IMR-90 (cell line): ENCODE measurements at regions not wholly inside any gene's neighbourhood (a gene's known extent, or its start where the extent isn't known, plus 50 kb on each side); places are given as distances from the start of the nearest gene placed in this dataset.

Experiments
- ATAC-seq: fragments of 200-7000 bp; cut with Tn5 transposase; 2 replicates; pipeline ENCODE4 v1.9.1; 2020; ENCODE audit warnings: low read depth, mild to moderate bottlenecking, moderate library complexity
- BruUV-seq: library from RNA; stranded (reverse); fragments of 400-500 nt; replicated peaks from 2 replicates; lab custom pipeline; 2021; lab: Mats Ljungman, UMichigan
- CTCF ChIA-PET: fragments of 300-600 bp; formaldehyde crosslinking; extraction: SDS; loops from one replicate; lab custom pipeline; 2021; ENCODE audit warnings: antibody characterized with exemption; lab: Yijun Ruan, JAX
- POLR2A ChIA-PET: fragments of 300-600 bp; sonication (Branson Sonifier 250); formaldehyde crosslinking; loops from one replicate; lab custom pipeline; 2022; ENCODE audit warnings: antibody characterized with exemption; ENCODE audit not compliant: unreplicated experiment; lab: Charles Lee
- DNase-seq: peaks from one replicate; pipeline ENCODE4 v3.0.0; 2013
- H2AFZ ChIP-seq: replicated peaks from 2 replicates; pipeline ENCODE3; 2013; ENCODE audit warnings: low read length, mild to moderate bottlenecking; ENCODE audit not compliant: poor library complexity
- H2AK5ac ChIP-seq: 2 replicates; pipeline ENCODE4 v1.6.1; 2013; ENCODE audit warnings: low read depth, low read length, inconsistent platforms
- H2AK9ac ChIP-seq: replicated peaks from 2 replicates; pipeline ENCODE3; 2013; ENCODE audit warnings: mild to moderate bottlenecking, low read depth, low read length, moderate library complexity; ENCODE audit not compliant: poor library complexity
- H2BK120ac ChIP-seq: 2 replicates; pipeline ENCODE4 v1.6.1; 2013; ENCODE audit warnings: low read depth, low read length, inconsistent platforms
- H2BK15ac ChIP-seq: 3 replicates; pipeline ENCODE4 v1.6.1; 2013; ENCODE audit warnings: low read depth, low read length, inconsistent platforms
- H2BK20ac ChIP-seq: 2 replicates; pipeline ENCODE4 v1.6.1; 2013; ENCODE audit warnings: low read depth, mild to moderate bottlenecking, inconsistent platforms, low read length, moderate library complexity
- H2BK5ac ChIP-seq: 2 replicates; pipeline ENCODE4 v1.6.1; 2013; ENCODE audit warnings: mild to moderate bottlenecking, low read depth, low read length, inconsistent platforms; ENCODE audit not compliant: poor library complexity, severe bottlenecking
- H3K14ac ChIP-seq: replicated peaks from 2 replicates; pipeline ENCODE4 v1.6.1; 2013; ENCODE audit warnings: low read depth, low read length, inconsistent platforms
- H3K18ac ChIP-seq: 2 replicates; pipeline ENCODE4 v1.6.1; 2013; ENCODE audit warnings: low read depth, low read length, control low read depth
- H3K23ac ChIP-seq: 2 replicates; pipeline ENCODE4 v1.6.1; 2013; ENCODE audit warnings: low read depth, low read length, inconsistent platforms
- H3K27ac ChIP-seq: 2 replicates; pipeline ENCODE4 v1.5.1; 2013; ENCODE audit warnings: mild to moderate bottlenecking, control low read depth, low read length; ENCODE audit not compliant: insufficient read depth
- H3K27me3 ChIP-seq: 2 replicates; pipeline ENCODE4 v1.6.1; 2013; ENCODE audit warnings: low read length; ENCODE audit not compliant: control insufficient read depth, insufficient read depth
- H3K36me3 ChIP-seq: 2 replicates; pipeline ENCODE4 v1.6.1; 2013; ENCODE audit warnings: low read length, mixed read lengths; ENCODE audit not compliant: control insufficient read depth, insufficient read depth
- H3K4ac ChIP-seq: 2 replicates; pipeline ENCODE4 v1.6.1; 2013; ENCODE audit warnings: low read depth, low read length, inconsistent platforms
- H3K4me1 ChIP-seq: 2 replicates; pipeline ENCODE4 v1.6.1; 2013; ENCODE audit warnings: low read length, mixed read lengths; ENCODE audit not compliant: control insufficient read depth, insufficient read depth
- H3K4me2 ChIP-seq: 2 replicates; pipeline ENCODE4 v1.6.1; 2013; ENCODE audit warnings: low read depth, mild to moderate bottlenecking, control low read depth, low read length, moderate library complexity
- H3K4me3 ChIP-seq: 2 replicates; pipeline ENCODE4 v1.5.1; 2013; ENCODE audit warnings: low read depth, mild to moderate bottlenecking, control low read depth, low read length, moderate library complexity; ENCODE audit not compliant: insufficient read depth
- H3K56ac ChIP-seq: 2 replicates; pipeline ENCODE4 v1.6.1; 2013; ENCODE audit warnings: low read length, inconsistent platforms; ENCODE audit not compliant: insufficient read depth; ENCODE audit errors: extremely low read depth
- H3K79me1 ChIP-seq, 2 experiments: 2 replicates each; pipeline ENCODE4 v1.6.1; 2013; ENCODE audit warnings: low read length in 2 of 2, inconsistent platforms in 1 of 2, low read depth in 1 of 2
- H3K9ac ChIP-seq: 2 replicates; pipeline ENCODE4 v1.6.1; 2013; ENCODE audit warnings: low read depth, low read length, control low read depth
- H3K9me1 ChIP-seq: 2 replicates; pipeline ENCODE4 v1.6.1; 2013; ENCODE audit warnings: low read length, inconsistent platforms; ENCODE audit not compliant: insufficient read depth
- H3K9me3 ChIP-seq: 2 replicates; pipeline ENCODE4 v1.6.1; 2013; ENCODE audit warnings: low read length; ENCODE audit not compliant: control insufficient read depth, insufficient read depth
- H4K20me1 ChIP-seq: 2 replicates; pipeline ENCODE4 v1.6.1; 2013; ENCODE audit warnings: low read length, inconsistent platforms; ENCODE audit not compliant: insufficient read depth
- H4K5ac ChIP-seq: 2 replicates; pipeline ENCODE4 v1.6.1; 2013; ENCODE audit warnings: mild to moderate bottlenecking, low read depth, low read length, control low read depth
- H4K8ac ChIP-seq, 2 experiments: 2 replicates each; pipeline ENCODE4 v1.6.1; 2013; ENCODE audit warnings: low read depth in 2 of 2, low read length in 2 of 2, control low read depth in 1 of 2, inconsistent platforms in 1 of 2
- H4K91ac ChIP-seq: 2 replicates; pipeline ENCODE4 v1.6.1; 2013; ENCODE audit warnings: low read depth, low read length, inconsistent platforms; ENCODE audit not compliant: insufficient read depth
- BHLHE40 ChIP-seq: fragments of 150-350 bp; IDR thresholded peaks from 2 replicates; pipeline ENCODE4 v1.6.1; 2016; ENCODE audit warnings: mild to moderate bottlenecking, low read depth, low read length
- CEBPB ChIP-seq: IDR thresholded peaks from 2 replicates; pipeline ENCODE4 v1.6.1; 2012; ENCODE audit warnings: low read depth, low read length, improper control_type of control experiment
- CHD1 ChIP-seq: IDR thresholded peaks from 2 replicates; pipeline ENCODE4 v1.6.1; 2012; ENCODE audit warnings: low read depth, low read length, improper control_type of control experiment
- FOS ChIP-seq: fragments of 150-350 bp; IDR thresholded peaks from 2 replicates; pipeline ENCODE4 v1.6.1; 2016; ENCODE audit warnings: low read depth, low read length
- MAFK ChIP-seq: IDR thresholded peaks from 2 replicates; pipeline ENCODE4 v1.6.1; 2012; ENCODE audit warnings: low read depth, low read length, improper control_type of control experiment
- MAZ ChIP-seq: IDR thresholded peaks from 2 replicates; pipeline ENCODE4 v1.6.1; 2012; ENCODE audit warnings: low read depth, mild to moderate bottlenecking, low read length, improper control_type of control experiment, moderate library complexity, borderline replicate concordance
- MXI1 ChIP-seq: IDR thresholded peaks from 2 replicates; pipeline ENCODE4 v1.6.1; 2012; ENCODE audit warnings: low read depth, mild to moderate bottlenecking, low read length, moderate library complexity, borderline replicate concordance
- NFE2L2 ChIP-seq: fragments of 150-350 bp; IDR thresholded peaks from 2 replicates; pipeline ENCODE4 v1.6.1; 2016; ENCODE audit warnings: low read depth, mild to moderate bottlenecking, low read length
- POLR2A ChIP-seq: IDR thresholded peaks from 2 replicates; pipeline ENCODE4 v1.6.1; 2012; ENCODE audit warnings: mild to moderate bottlenecking, low read depth, low read length
- RAD21 ChIP-seq: IDR thresholded peaks from 2 replicates; pipeline ENCODE4 v1.6.1; 2012; ENCODE audit warnings: low read length, improper control_type of control experiment
- RCOR1 ChIP-seq: IDR thresholded peaks from 2 replicates; pipeline ENCODE4 v1.6.1; 2012; ENCODE audit warnings: mild to moderate bottlenecking, low read length, improper control_type of control experiment; ENCODE audit not compliant: insufficient replicate concordance
- RFX5 ChIP-seq: IDR thresholded peaks from 2 replicates; pipeline ENCODE4 v1.8.0; 2012; ENCODE audit warnings: low read depth, mild to moderate bottlenecking, low read length, moderate library complexity
- SMC3 ChIP-seq: fragments of 150-350 bp; IDR thresholded peaks from 2 replicates; pipeline ENCODE4 v1.6.1; 2016; ENCODE audit warnings: low read depth, mild to moderate bottlenecking, antibody characterized with exemption, low read length, moderate library complexity
- WGBS, 2 experiments: methylation state at CpG; one replicate each; pipeline versions ENCODE4 v1.1.5 to v1.1.7; 2013; ENCODE audit warnings: missing lambda C conversion rate in 2 of 2; ENCODE audit not compliant: insufficient read length in 1 of 2; ENCODE audit errors: extremely low coverage in 2 of 2; 5-methylcytosine and 5-hydroxymethylcytosine counted together
- dilution Hi-C: fragments of 300-500 bp; cut with HindIII; formaldehyde crosslinking; loops from one replicate; pipeline ENCODE4 v1.14.3; 2018; ENCODE audit warnings: low sequenced_read_pairs; ENCODE audit not compliant: unreplicated experiment
- in situ Hi-C: fragments of 300-500 bp; cut with MboI; formaldehyde crosslinking; loops from 3 replicates; pipeline ENCODE4 v1.14.3; 2019; ENCODE audit warnings: low sequenced_read_pairs, inconsistent platforms, mixed read lengths
- intact Hi-C: fragments of 100-400 bp; cut with micrococcal nuclease; formaldehyde crosslinking; loops from 2 replicates; pipeline ENCODE4 v1.10.0; 2022
- TF ChIP-seq, protein P1 (sequence below): fragments of 150-350 bp; IDR thresholded peaks from 2 replicates; pipeline ENCODE4 v1.6.1; 2016; ENCODE audit warnings: low read depth, mild to moderate bottlenecking, low read length, moderate library complexity, borderline replicate concordance
- TF ChIP-seq, protein P2 (sequence below): conservative IDR thresholded peaks from 2 replicates; pipeline ENCODE4 v1.5.1; 2012; ENCODE audit warnings: mild to moderate bottlenecking, low read depth, low read length, improper control_type of control experiment
- TF ChIP-seq, protein P3 (sequence below): fragments of 150-350 bp; IDR thresholded peaks from 2 replicates; pipeline ENCODE4 v1.6.1; 2017; ENCODE audit warnings: mild to moderate bottlenecking, antibody characterized with exemption, low read length, low read depth

DNA sequence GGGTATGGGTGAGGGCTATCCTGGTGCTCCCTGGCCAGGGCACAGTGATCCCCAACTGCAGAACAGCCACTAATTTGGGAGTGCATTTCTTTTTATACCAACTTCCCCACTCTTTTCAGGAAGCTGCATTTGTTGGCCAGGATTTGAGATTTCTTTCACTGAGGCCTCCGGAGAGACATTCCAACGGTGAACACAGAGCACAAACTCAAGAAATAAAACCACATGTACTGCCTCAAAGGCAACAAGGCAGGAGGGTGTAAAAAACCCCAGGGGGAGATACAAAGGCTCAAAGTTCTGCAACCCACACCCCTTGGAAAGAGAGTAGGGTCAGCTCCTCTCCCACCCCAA lies 65.3 kb downstream of the CPN2 start:
- H4K8ac ChIP-seq: no peak overlapping the region
- in situ Hi-C loops: no loop called here
- peak overlapping the region; percentile 15 for H2BK5ac ChIP-seq
- H3K4me2 ChIP-seq: no peak overlapping the region
- ChIA-PET CTCF (no interaction called here), POLR2A (no interaction called here)
- H2BK15ac ChIP-seq: no peak overlapping the region
- H4K20me1 ChIP-seq: no peaks in the 10 kb centered on the region
- no peak overlapping the region for H2AK5ac ChIP-seq
- no TSS peak for BruUV-seq
- dilution Hi-C loops: no loop called here
- H3K14ac ChIP-seq: no peak overlapping the region
- H3K56ac ChIP-seq: no peak overlapping the region
- no peaks in the 10 kb centered on the region for H3K9me3 ChIP-seq
- H3K18ac ChIP-seq: no peak overlapping the region
- no peaks in the 10 kb centered on the region for H3K4me1 ChIP-seq
- DNase-seq (no peak), ATAC-seq (no peak)
- no peak overlapping the region for H4K5ac ChIP-seq
- no peak overlapping the region for H3K4me3 ChIP-seq
- H3K9ac ChIP-seq: no peak overlapping the region
- H3K27me3 ChIP-seq: peaks cover 50% of the 10 kb centered on the region
- no peak overlapping the region for H4K91ac ChIP-seq
- no peak overlapping the region for H3K27ac ChIP-seq
- TF ChIP-seq RAD21: no peak
- no peak for TF ChIP-seq FOS
- TF ChIP-seq, protein P1, sequence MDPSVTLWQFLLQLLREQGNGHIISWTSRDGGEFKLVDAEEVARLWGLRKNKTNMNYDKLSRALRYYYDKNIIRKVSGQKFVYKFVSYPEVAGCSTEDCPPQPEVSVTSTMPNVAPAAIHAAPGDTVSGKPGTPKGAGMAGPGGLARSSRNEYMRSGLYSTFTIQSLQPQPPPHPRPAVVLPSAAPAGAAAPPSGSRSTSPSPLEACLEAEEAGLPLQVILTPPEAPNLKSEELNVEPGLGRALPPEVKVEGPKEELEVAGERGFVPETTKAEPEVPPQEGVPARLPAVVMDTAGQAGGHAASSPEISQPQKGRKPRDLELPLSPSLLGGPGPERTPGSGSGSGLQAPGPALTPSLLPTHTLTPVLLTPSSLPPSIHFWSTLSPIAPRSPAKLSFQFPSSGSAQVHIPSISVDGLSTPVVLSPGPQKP: no peak
- TF ChIP-seq NFE2L2: no peak
- TF ChIP-seq CHD1: no peak
- no peak for TF ChIP-seq MXI1
- TF ChIP-seq POLR2A: no peak
- no peak for TF ChIP-seq RFX5
- no peak for TF ChIP-seq BHLHE40
- TF ChIP-seq, protein P2, sequence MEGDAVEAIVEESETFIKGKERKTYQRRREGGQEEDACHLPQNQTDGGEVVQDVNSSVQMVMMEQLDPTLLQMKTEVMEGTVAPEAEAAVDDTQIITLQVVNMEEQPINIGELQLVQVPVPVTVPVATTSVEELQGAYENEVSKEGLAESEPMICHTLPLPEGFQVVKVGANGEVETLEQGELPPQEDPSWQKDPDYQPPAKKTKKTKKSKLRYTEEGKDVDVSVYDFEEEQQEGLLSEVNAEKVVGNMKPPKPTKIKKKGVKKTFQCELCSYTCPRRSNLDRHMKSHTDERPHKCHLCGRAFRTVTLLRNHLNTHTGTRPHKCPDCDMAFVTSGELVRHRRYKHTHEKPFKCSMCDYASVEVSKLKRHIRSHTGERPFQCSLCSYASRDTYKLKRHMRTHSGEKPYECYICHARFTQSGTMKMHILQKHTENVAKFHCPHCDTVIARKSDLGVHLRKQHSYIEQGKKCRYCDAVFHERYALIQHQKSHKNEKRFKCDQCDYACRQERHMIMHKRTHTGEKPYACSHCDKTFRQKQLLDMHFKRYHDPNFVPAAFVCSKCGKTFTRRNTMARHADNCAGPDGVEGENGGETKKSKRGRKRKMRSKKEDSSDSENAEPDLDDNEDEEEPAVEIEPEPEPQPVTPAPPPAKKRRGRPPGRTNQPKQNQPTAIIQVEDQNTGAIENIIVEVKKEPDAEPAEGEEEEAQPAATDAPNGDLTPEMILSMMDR: no peak
- no peak for TF ChIP-seq CEBPB
- TF ChIP-seq MAFK: no peak
- TF ChIP-seq MAZ: no peak
- TF ChIP-seq, protein P3, sequence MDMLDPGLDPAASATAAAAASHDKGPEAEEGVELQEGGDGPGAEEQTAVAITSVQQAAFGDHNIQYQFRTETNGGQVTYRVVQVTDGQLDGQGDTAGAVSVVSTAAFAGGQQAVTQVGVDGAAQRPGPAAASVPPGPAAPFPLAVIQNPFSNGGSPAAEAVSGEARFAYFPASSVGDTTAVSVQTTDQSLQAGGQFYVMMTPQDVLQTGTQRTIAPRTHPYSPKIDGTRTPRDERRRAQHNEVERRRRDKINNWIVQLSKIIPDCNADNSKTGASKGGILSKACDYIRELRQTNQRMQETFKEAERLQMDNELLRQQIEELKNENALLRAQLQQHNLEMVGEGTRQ: no peak
- TF ChIP-seq RCOR1: no peak
- TF ChIP-seq SMC3: no peak
- no peak overlapping the region for H2AFZ ChIP-seq
- H2AK9ac ChIP-seq: no peak overlapping the region
- H2BK20ac ChIP-seq: no peak overlapping the region
- no peaks in the 10 kb centered on the region for H3K36me3 ChIP-seq
- H3K4ac ChIP-seq: no peak overlapping the region
- no CpG with 5 or more reads among the region's 2 CpGs for WGBS, 2 experiments
- H2BK120ac ChIP-seq: no peak overlapping the region
- no peaks in the 10 kb centered on the region for H3K9me1 ChIP-seq
- no peaks in the 10 kb centered on the region for H3K79me1 ChIP-seq
- no peak overlapping the region for H3K23ac ChIP-seq
- intact Hi-C loops: no loop called here
